ENCODE measurements at regions not wholly inside any gene's neighbourhood (a gene's known extent, or its start where the extent isn't known, plus 50 kb on each side); places are given as distances from the start of the nearest gene placed in this dataset.
"Not testable (repeated sequence)": the region's sequence is repeated elsewhere in the genome, so short reads cannot be mapped to it uniquely, and the experiment has no call there.

- no peaks in the 10 kb centered on the region for H3K36me3 Mint-ChIP-seq (ENCODE audit: low read depth)
- H3K27ac Mint-ChIP-seq, result no peak overlapping the region
- H3K27me3 Mint-ChIP-seq (ENCODE audit: low read depth), result peaks cover 6% of the 10 kb centered on the region
- H3K4me1 Mint-ChIP-seq, result no peaks in the 10 kb centered on the region
- TF ChIP-seq CTCF (IDR thresholded peaks at IDR 0.05; ENCODE audit: unreplicated experiment in 3 of 3), result no peak
- no peaks in the 10 kb centered on the region for H3K9me3 Mint-ChIP-seq
- H3K4me3 Mint-ChIP-seq, result no peak overlapping the region
Observed at GRCh38 chr6:999552-999951, 306.6 kb upstream of the EXOC2 start.

GRCh38 chr6:998551-998950, 305.6 kb upstream of the EXOC2 start:
- Mint-ChIP-seq H3K9me3 (no peaks in the 10 kb centered on the region), H3K4me1 (no peaks in the 10 kb centered on the region), H3K4me3 (no peak overlapping the region), H3K27ac (no peak overlapping the region), H3K27me3 (ENCODE audit: low read depth) (peaks cover 6% of the 10 kb centered on the region), H3K36me3 (ENCODE audit: low read depth) (no peaks in the 10 kb centered on the region)
- no peak for TF ChIP-seq CTCF (IDR thresholded peaks at IDR 0.05; ENCODE audit: unreplicated experiment in 3 of 3)

- TF ChIP-seq CTCF (IDR thresholded peaks at IDR 0.05; ENCODE audit: unreplicated experiment in 3 of 3), result no peak
- Mint-ChIP-seq H3K36me3 (ENCODE audit: low read depth) (no peaks in the 10 kb centered on the region), H3K27me3 (ENCODE audit: low read depth) (peaks cover 6% of the 10 kb centered on the region), H3K4me3 (no peak overlapping the region), H3K9me3 (peaks cover 7% of the 10 kb centered on the region), H3K4me1 (no peaks in the 10 kb centered on the region), H3K27ac (no peak overlapping the region)
Observed at GRCh38 chr6:996271-996852, 303.4 kb upstream of the EXOC2 start.

GRCh38 chr6:991192-991591, 298.3 kb upstream of the EXOC2 start:
- Mint-ChIP-seq H3K4me3 (no peak overlapping the region), H3K27ac (no peak overlapping the region), H3K9me3 (peaks cover 32% of the 10 kb centered on the region), H3K36me3 (ENCODE audit: low read depth) (no peaks in the 10 kb centered on the region), H3K27me3 (ENCODE audit: low read depth) (peaks cover 3% of the 10 kb centered on the region), H3K4me1 (no peaks in the 10 kb centered on the region)
- no peak for TF ChIP-seq CTCF (IDR thresholded peaks at IDR 0.05; ENCODE audit: unreplicated experiment in 3 of 3)

- Mint-ChIP-seq H3K36me3 (ENCODE audit: low read depth) (no peaks in the 10 kb centered on the region), H3K4me3 (no peak overlapping the region), H3K4me1 (no peaks in the 10 kb centered on the region), H3K27me3 (ENCODE audit: low read depth) (peaks cover 10% of the 10 kb centered on the region), H3K27ac (no peak overlapping the region), H3K9me3 (peaks cover 35% of the 10 kb centered on the region)
- TF ChIP-seq CTCF (IDR thresholded peaks at IDR 0.05; ENCODE audit: unreplicated experiment in 3 of 3), result no peak
Observed at GRCh38 chr6:984031-984430, 291.1 kb upstream of the EXOC2 start.

GRCh38 chr6:978937-979685, 286.2 kb upstream of the EXOC2 start:
- no peak for TF ChIP-seq CTCF (IDR thresholded peaks at IDR 0.05; ENCODE audit: unreplicated experiment in 3 of 3)
- Mint-ChIP-seq H3K36me3 (ENCODE audit: low read depth) (no peaks in the 10 kb centered on the region), H3K4me1 (no peaks in the 10 kb centered on the region), H3K4me3 (no peak overlapping the region), H3K27ac (no peak overlapping the region), H3K27me3 (ENCODE audit: low read depth) (peaks cover 3% of the 10 kb centered on the region), H3K9me3 (peaks cover 50% of the 10 kb centered on the region)

- H3K27me3 Mint-ChIP-seq (ENCODE audit: low read depth); H3K4me3 Mint-ChIP-seq; H3K4me1 Mint-ChIP-seq; H3K27ac Mint-ChIP-seq; H3K36me3 Mint-ChIP-seq (ENCODE audit: low read depth): not testable (repeated sequence)
- H3K9me3 Mint-ChIP-seq, result peaks cover 50% of the 10 kb centered on the region
Observed at GRCh38 chr6:977226-977625, 284.3 kb upstream of the EXOC2 start.

Measured in nephron (organoid).